GM12801 (cell line): ENCODE measurements at regions not wholly inside any gene's neighbourhood (a gene's known extent, or its start where the extent isn't known, plus 50 kb on each side); places are given as distances from the start of the nearest gene placed in this dataset.

Experiments
- CTCF ChIP-seq: IDR thresholded peaks from one replicate; pipeline ENCODE4 v1.5.1; 2011; ENCODE audit warnings: control low read depth; ENCODE audit not compliant: insufficient read length; ENCODE audit errors: extremely low read depth

GRCh38 chr15:53448232-53449015 is 311.0 kb downstream of the WDR72 start:
- no peak for TF ChIP-seq CTCF

GRCh38 chr15:53447742-53448141 is 311.7 kb downstream of the WDR72 start:
- no peak for TF ChIP-seq CTCF

GRCh38 chr15:53447053-53447574 is 312.3 kb downstream of the WDR72 start:
- no peak for TF ChIP-seq CTCF

GRCh38 chr15:53446376-53446775 is 313.1 kb downstream of the WDR72 start:
- no peak for TF ChIP-seq CTCF

- TF ChIP-seq CTCF = no peak
Measured at GRCh38 chr15:53445531-53445930, 313.9 kb downstream of the WDR72 start.

GRCh38 chr15:53437985-53438841 is 321.2 kb downstream of the WDR72 start:
- no peak for TF ChIP-seq CTCF

GRCh38 chr15:53437366-53437765 is 322.1 kb downstream of the WDR72 start:
- TF ChIP-seq CTCF = no peak
